HL-60 (cell line): ENCODE measurements at regions not wholly inside any gene's neighbourhood (a gene's known extent, or its start where the extent isn't known, plus 50 kb on each side); places are given as distances from the start of the nearest gene placed in this dataset.

Source experiments
- CTCF ChIP-seq: IDR thresholded peaks from one replicate; pipeline ENCODE4 v1.5.1; 2011; ENCODE audit warnings: low read length, control low read depth, inconsistent platforms; ENCODE audit not compliant: insufficient read depth
- GABPA ChIP-seq: IDR thresholded peaks from 2 replicates; pipeline ENCODE4 v1.6.1; 2012; ENCODE audit warnings: low read depth
- POLR2AphosphoS5 ChIP-seq: IDR thresholded peaks from 2 replicates; pipeline ENCODE4 v1.6.1; 2012; ENCODE audit warnings: low read depth
- REST ChIP-seq: IDR thresholded peaks from 2 replicates; pipeline ENCODE4 v1.6.1; 2012; ENCODE audit warnings: low read depth; ENCODE audit not compliant: insufficient replicate concordance
- SPI1 ChIP-seq: IDR thresholded peaks from 2 replicates; pipeline ENCODE4 v1.6.1; 2012; ENCODE audit warnings: low read depth, mild to moderate bottlenecking, borderline replicate concordance

GRCh38 chr9:88267283-88267682, 121.0 kb upstream of the SPIN1 start:
- TF ChIP-seq CTCF (no peak), SPI1 (no peak), REST (no peak), POLR2AphosphoS5 (no peak), GABPA (no peak)
